ENCODE measurements at regions not wholly inside any gene's neighbourhood (a gene's known extent, or its start where the extent isn't known, plus 50 kb on each side); places are given as distances from the start of the nearest gene placed in this dataset.
A peak's percentile ranks its signal among the peaks of the same experiment; 100 is the strongest.

- DNase-seq: no peak
Observed at GRCh38 chr7:106775975-106776607, 89.0 kb upstream of the PIK3CG start.

- no peak for DNase-seq
Observed at GRCh38 chr7:106776618-106777347, 88.3 kb upstream of the PIK3CG start.

GRCh38 chr7:106777674-106778299, 87.3 kb upstream of the PIK3CG start:
- peak; percentile 86 to 92 for DNase-seq

GRCh38 chr7:106778656-106779250, 86.3 kb upstream of the PIK3CG start:
- no peak for DNase-seq

GRCh38 chr7:106779877-106780276, 85.2 kb upstream of the PIK3CG start:
- peak; percentile 35 to 64 for DNase-seq

- no peak for DNase-seq
Observed at GRCh38 chr7:106781007-106781406, 84.1 kb upstream of the PIK3CG start.

- no peak for DNase-seq
Observed at GRCh38 chr7:106781828-106782544, 83.1 kb upstream of the PIK3CG start.

- peak; percentile 70 to 73 for DNase-seq
Observed at GRCh38 chr7:106783286-106783685, 81.8 kb upstream of the PIK3CG start.

- no peak for DNase-seq
Observed at GRCh38 chr7:106788637-106789036, 76.4 kb upstream of the PIK3CG start.

GRCh38 chr7:106791526-106791925, 73.6 kb upstream of the PIK3CG start:
- DNase-seq: no peak

GRCh38 chr7:106792233-106792926, 72.7 kb upstream of the PIK3CG start:
- DNase-seq: no peak

GRCh38 chr7:106793015-106793975, 71.8 kb upstream of the PIK3CG start:
- peak in 1 of 2 donors; percentile 26 for DNase-seq

GRCh38 chr7:106794276-106795083, 70.6 kb upstream of the PIK3CG start:
- no peak for DNase-seq

- no peak for DNase-seq
Observed at GRCh38 chr7:106795084-106795876, 69.8 kb upstream of the PIK3CG start.

- no peak for DNase-seq
Observed at GRCh38 chr7:106795877-106796231, 69.2 kb upstream of the PIK3CG start.

- DNase-seq: no peak
Observed at GRCh38 chr7:106797937-106798336, 67.1 kb upstream of the PIK3CG start.

GRCh38 chr7:106802589-106802988, 62.5 kb upstream of the PIK3CG start:
- no peak for DNase-seq

- DNase-seq: no peak
Observed at GRCh38 chr7:106806556-106806955, 58.5 kb upstream of the PIK3CG start.

GRCh38 chr7:106807474-106807873, 57.6 kb upstream of the PIK3CG start:
- DNase-seq: no peak

Data from inflammatory macrophage (primary cell).